PC-9 (cell line): ENCODE measurements at regions not wholly inside any gene's neighbourhood (a gene's known extent, or its start where the extent isn't known, plus 50 kb on each side); places are given as distances from the start of the nearest gene placed in this dataset.

Source experiments
- BruUV-seq: library from RNA; stranded (reverse); fragments of 400-500 nt; replicated peaks from 2 replicates; lab custom pipeline; 2021; lab: Mats Ljungman, UMichigan
- CTCF ChIA-PET: fragments of 300-600 bp; sonication (Branson Sonifier 250); formaldehyde crosslinking; loops from one replicate; lab custom pipeline; 2022; ENCODE audit warnings: antibody characterized with exemption; lab: Charles Lee
- POLR2A ChIA-PET: fragments of 300-600 bp; sonication (Branson Sonifier 250); formaldehyde crosslinking; loops from one replicate; lab custom pipeline; 2022; ENCODE audit warnings: antibody characterized with exemption; ENCODE audit not compliant: unreplicated experiment; lab: Charles Lee
- DNase-seq, 2 experiments: peaks; one replicate each; pipeline versions ENCODE4 v3.0.0 to v3.0.0-alpha.2; 2015 to 2022; ENCODE audit warnings: mixed read lengths in 1 of 2
- H2AFZ ChIP-seq: fragments of 200-600 bp; sonication (generic); 2 replicates; pipeline ENCODE4 v1.8.1; 2017; ENCODE audit warnings: antibody characterized with exemption
- H3F3A ChIP-seq: fragments of 200-600 bp; sonication (generic); 2 replicates; pipeline ENCODE4 v1.8.1; 2017; ENCODE audit warnings: antibody characterized with exemption, mild to moderate bottlenecking, low read depth; ENCODE audit not compliant: insufficient read depth
- H3K27ac ChIP-seq: fragments of 200-600 bp; sonication (generic); 2 replicates; pipeline ENCODE4 v1.6.1; 2016; ENCODE audit warnings: mixed run types
- H3K27me3 ChIP-seq: fragments of 200-600 bp; sonication (generic); 2 replicates; pipeline ENCODE4 v1.6.1; 2016; ENCODE audit warnings: low read depth, mixed run types; ENCODE audit not compliant: insufficient read depth
- H3K36me3 ChIP-seq: fragments of 200-600 bp; sonication (generic); 2 replicates; pipeline ENCODE4 v1.6.1; 2016; ENCODE audit warnings: low read depth, mixed run types
- H3K4me1 ChIP-seq: fragments of 200-600 bp; sonication (generic); replicated peaks from 2 replicates; pipeline ENCODE4 v1.6.1; 2016; ENCODE audit warnings: mixed run types; ENCODE audit not compliant: insufficient read depth
- H3K4me2 ChIP-seq: fragments of 200-600 bp; sonication (generic); 2 replicates; pipeline ENCODE4 v1.6.1; 2017; ENCODE audit warnings: mixed run types
- H3K4me3 ChIP-seq: fragments of 200-600 bp; sonication (generic); 2 replicates; pipeline ENCODE4 v1.6.1; 2016; ENCODE audit warnings: mixed run types
- H3K79me2 ChIP-seq: fragments of 200-600 bp; sonication (generic); 2 replicates; pipeline ENCODE4 v1.6.1; 2017; ENCODE audit warnings: low read depth, mixed run types
- H3K9me2 ChIP-seq: fragments of 200-600 bp; sonication (generic); 2 replicates; pipeline ENCODE4 v1.8.1; 2017; ENCODE audit warnings: mild to moderate bottlenecking; ENCODE audit not compliant: insufficient read depth
- H3K9me3 ChIP-seq: fragments of 200-600 bp; sonication (generic); 2 replicates; pipeline ENCODE4 v1.8.1; 2016; ENCODE audit warnings: low read depth; ENCODE audit not compliant: insufficient read depth
- H4K20me1 ChIP-seq: fragments of 200-600 bp; sonication (generic); 2 replicates; pipeline ENCODE4 v1.8.1; 2017; ENCODE audit not compliant: insufficient read depth
- EZH2 ChIP-seq: fragments of 200-600 bp; sonication (generic); IDR thresholded peaks from 2 replicates; pipeline ENCODE4 v1.8.0; 2017; ENCODE audit warnings: antibody characterized with exemption, low read depth
- intact Hi-C: fragments of 100-400 bp; cut with micrococcal nuclease; formaldehyde crosslinking; loops from one replicate; pipeline ENCODE4 v1.10.0; 2022; ENCODE audit not compliant: unreplicated experiment
- TF ChIP-seq, protein P1 (sequence below): fragments of 200-600 bp; sonication (generic); conservative IDR thresholded peaks from 2 replicates; pipeline ENCODE4 v1.6.1; 2017; ENCODE audit warnings: mixed run types, antibody characterized with exemption, mild to moderate bottlenecking, moderate library complexity

DNA sequence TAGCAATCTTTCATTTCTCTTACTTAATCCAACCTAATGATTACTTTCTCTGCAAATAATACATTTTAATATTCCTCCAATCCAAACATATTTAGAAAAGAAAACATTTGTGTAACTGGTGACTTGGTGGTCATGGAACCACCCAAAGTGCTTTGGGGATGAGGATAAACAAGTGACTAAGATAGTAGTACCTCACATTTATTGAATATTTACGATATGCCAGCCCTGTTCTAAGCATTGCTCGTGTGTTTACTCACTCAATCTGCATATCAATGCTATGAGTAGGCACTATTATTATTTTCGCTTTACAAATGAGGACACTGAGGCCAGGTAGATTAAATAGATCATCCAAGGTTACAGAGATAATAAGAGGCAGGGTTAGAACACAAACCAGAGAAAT lies 189.5 kb downstream of the SHOX2 start:
- no peak overlapping the region for H3K27ac ChIP-seq
- no peaks in the 10 kb centered on the region for H3F3A ChIP-seq
- no TSS peak for BruUV-seq
- TF ChIP-seq EZH2 = no peak
- TF ChIP-seq, protein P1, sequence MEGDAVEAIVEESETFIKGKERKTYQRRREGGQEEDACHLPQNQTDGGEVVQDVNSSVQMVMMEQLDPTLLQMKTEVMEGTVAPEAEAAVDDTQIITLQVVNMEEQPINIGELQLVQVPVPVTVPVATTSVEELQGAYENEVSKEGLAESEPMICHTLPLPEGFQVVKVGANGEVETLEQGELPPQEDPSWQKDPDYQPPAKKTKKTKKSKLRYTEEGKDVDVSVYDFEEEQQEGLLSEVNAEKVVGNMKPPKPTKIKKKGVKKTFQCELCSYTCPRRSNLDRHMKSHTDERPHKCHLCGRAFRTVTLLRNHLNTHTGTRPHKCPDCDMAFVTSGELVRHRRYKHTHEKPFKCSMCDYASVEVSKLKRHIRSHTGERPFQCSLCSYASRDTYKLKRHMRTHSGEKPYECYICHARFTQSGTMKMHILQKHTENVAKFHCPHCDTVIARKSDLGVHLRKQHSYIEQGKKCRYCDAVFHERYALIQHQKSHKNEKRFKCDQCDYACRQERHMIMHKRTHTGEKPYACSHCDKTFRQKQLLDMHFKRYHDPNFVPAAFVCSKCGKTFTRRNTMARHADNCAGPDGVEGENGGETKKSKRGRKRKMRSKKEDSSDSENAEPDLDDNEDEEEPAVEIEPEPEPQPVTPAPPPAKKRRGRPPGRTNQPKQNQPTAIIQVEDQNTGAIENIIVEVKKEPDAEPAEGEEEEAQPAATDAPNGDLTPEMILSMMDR = no peak
- H3K4me3 ChIP-seq = no peak overlapping the region
- no peaks in the 10 kb centered on the region for H3K9me2 ChIP-seq
- H3K36me3 ChIP-seq = no peaks in the 10 kb centered on the region
- intact Hi-C loops = loop anchor here (10.0 kb wide), 1 partner anchor 518 kb away; no protein-coding TSS in a partner anchor
- DNase-seq = no peak
- no peaks in the 10 kb centered on the region for H4K20me1 ChIP-seq
- no peaks in the 10 kb centered on the region for H3K4me1 ChIP-seq
- H3K79me2 ChIP-seq = no peaks in the 10 kb centered on the region
- ChIA-PET CTCF (no interaction called here), POLR2A (no interaction called here)
- H3K9me3 ChIP-seq = no peaks in the 10 kb centered on the region
- H2AFZ ChIP-seq = no peak overlapping the region
- H3K4me2 ChIP-seq = no peak overlapping the region
- H3K27me3 ChIP-seq = no peaks in the 10 kb centered on the region

DNA sequence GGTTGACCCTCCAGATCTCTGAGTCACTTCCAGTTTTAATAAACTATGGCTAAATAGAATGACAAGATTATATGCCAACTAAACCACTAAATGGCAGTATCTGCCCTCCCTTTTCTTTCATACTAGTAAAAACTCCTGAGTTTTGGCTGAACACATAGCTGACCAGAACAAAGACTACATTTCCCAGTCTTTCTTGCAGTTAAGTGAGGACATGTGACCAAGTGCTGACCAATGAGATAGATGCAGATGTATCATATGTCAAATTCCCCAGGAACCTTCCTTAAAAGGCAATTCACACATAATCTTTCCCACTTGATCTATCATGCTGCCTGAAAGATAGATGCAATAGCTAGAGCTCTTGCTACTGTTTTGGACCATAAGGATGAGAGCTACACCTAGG lies 191.3 kb downstream of the SHOX2 start:
- no peak for DNase-seq

DNA sequence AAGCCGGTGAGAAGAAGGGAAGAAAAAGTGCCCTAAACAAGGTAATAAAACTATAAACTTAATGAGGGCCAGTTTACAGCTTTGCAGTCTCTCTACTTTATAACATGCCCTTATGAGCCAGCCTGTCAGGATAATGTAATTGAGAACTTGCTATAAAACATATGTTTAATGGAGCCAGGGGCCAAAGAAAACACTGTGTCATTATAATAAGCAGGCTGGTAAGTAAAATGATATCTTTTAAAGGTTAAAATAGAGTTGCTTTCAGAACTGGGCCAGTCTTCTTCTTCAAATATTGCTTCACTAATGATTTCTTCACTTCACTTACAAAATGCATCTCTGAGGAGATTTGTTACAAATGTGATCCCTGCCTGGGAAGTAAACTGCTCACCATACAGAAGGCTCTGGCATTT lies 192.5 kb downstream of the SHOX2 start:
- H3K4me2 ChIP-seq = no peak overlapping the region
- H3K27me3 ChIP-seq = no peaks in the 10 kb centered on the region
- no peak for DNase-seq
- H3F3A ChIP-seq = no peaks in the 10 kb centered on the region
- no peak overlapping the region for H3K4me3 ChIP-seq
- no TSS peak for BruUV-seq
- TF ChIP-seq, protein P1 = no peak
- TF ChIP-seq EZH2 = no peak
- H4K20me1 ChIP-seq = no peaks in the 10 kb centered on the region
- intact Hi-C loops = loop anchor here (10.0 kb wide), 1 partner anchor 521 kb away; no protein-coding TSS in a partner anchor
- H3K79me2 ChIP-seq = no peaks in the 10 kb centered on the region
- ChIA-PET POLR2A (no interaction called here), CTCF (no interaction called here)
- no peaks in the 10 kb centered on the region for H3K36me3 ChIP-seq
- no peak overlapping the region for H2AFZ ChIP-seq
- H3K9me2 ChIP-seq = no peaks in the 10 kb centered on the region
- H3K27ac ChIP-seq = no peak overlapping the region
- H3K9me3 ChIP-seq = no peaks in the 10 kb centered on the region
- H3K4me1 ChIP-seq = no peaks in the 10 kb centered on the region

More for the DNA sequence above, 191.3 kb downstream of the SHOX2 start:
- no peaks in the 10 kb centered on the region for H3K79me2 ChIP-seq
- no peak overlapping the region for H3K4me2 ChIP-seq
- H3K27me3 ChIP-seq = no peaks in the 10 kb centered on the region
- H3K4me3 ChIP-seq = no peak overlapping the region
- no TSS peak for BruUV-seq
- no peaks in the 10 kb centered on the region for H3K9me3 ChIP-seq
- intact Hi-C loops = loop anchor here (10.0 kb wide), 1 partner anchor 520 kb away; no protein-coding TSS in a partner anchor
- CTCF ChIA-PET = interaction anchor here (0.7 kb wide), 1 partner anchor 83 kb away, joined by 7 read pairs; no protein-coding TSS in a partner anchor
- no peaks in the 10 kb centered on the region for H3K4me1 ChIP-seq
- no peak overlapping the region for H2AFZ ChIP-seq
- no peaks in the 10 kb centered on the region for H3F3A ChIP-seq
- TF ChIP-seq, protein P1 = no peak
- TF ChIP-seq EZH2 = no peak
- POLR2A ChIA-PET = no interaction called here
- H3K27ac ChIP-seq = no peak overlapping the region
- no peaks in the 10 kb centered on the region for H4K20me1 ChIP-seq
- no peaks in the 10 kb centered on the region for H3K9me2 ChIP-seq
- no peaks in the 10 kb centered on the region for H3K36me3 ChIP-seq
